Esophagus muscularis mucosa (tissue), 3 donors: ENCODE measurements at regions not wholly inside any gene's neighbourhood (a gene's known extent, or its start where the extent isn't known, plus 50 kb on each side); places are given as distances from the start of the nearest gene placed in this dataset.

Source experiments
- CTCF ChIP-seq, 3 experiments: fragments of 200-600 bp in 2 of 3; fragments of 450-650 bp in 1 of 3; sonication (generic) in 2 of 3; IDR thresholded peaks; one replicate each; pipeline ENCODE4 v1.5.1; 2017 to 2019; ENCODE audit warnings: antibody characterized with exemption in 3 of 3, mild to moderate bottlenecking in 2 of 3, moderate library complexity in 1 of 3
- POLR2A ChIP-seq: fragments of 450-650 bp; IDR thresholded peaks from one replicate; pipeline ENCODE4 v1.6.1; 2017; ENCODE audit warnings: antibody characterized with exemption, moderate library complexity, mild to moderate bottlenecking, low read depth

GRCh38 chr15:96703091-96703490 is 372.6 kb downstream of the NR2F2 start:
- TF ChIP-seq CTCF (IDR thresholded peaks at IDR 0.05) = no peak
- no peak for TF ChIP-seq POLR2A
